ENCODE measurements at regions not wholly inside any gene's neighbourhood (a gene's known extent, or its start where the extent isn't known, plus 50 kb on each side); places are given as distances from the start of the nearest gene placed in this dataset.

DNA sequence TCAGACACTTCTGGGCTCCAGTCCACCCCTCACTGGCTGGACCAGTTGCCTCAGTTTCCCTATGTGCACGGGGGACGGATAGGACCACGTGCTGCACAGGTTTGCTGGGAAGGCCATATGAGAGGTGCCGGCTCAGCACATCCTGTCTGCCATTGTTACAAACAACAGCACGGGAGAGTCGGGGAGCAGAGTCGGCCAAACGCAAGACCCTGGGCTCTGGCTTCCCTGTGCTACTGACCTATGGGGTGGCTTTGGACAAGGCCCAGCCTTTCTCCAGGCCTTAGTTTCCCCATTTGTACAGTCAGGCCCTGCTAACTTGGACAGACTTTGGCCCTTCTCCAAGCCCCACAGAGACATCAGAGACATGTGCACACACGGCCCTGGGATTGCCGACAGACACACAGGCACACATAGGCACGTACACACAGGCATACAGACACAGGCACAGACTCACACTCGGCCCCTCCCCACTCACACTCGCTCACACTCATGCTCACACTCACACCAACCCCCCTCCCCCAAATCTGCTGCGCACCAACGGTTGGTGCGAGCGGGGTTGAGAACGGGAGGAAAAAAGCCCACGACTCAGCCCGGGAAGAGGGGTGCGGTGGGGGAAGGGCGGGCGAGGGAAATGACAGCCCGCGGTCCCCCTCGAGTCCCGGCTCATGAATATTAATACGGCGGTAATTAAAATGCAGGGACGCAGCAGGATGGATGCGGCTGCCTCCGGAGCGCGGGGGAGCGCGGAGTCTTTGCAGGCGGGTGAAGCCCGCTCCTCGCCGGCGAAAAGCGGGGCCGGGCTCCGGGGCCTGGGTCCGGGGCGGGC, 133.0 kb downstream of the C9orf50 start:
- no peak for TF ChIP-seq EZH2phosphoT487 (IDR thresholded peaks at IDR 0.05; ENCODE audit: insufficient read depth, low read depth)
- TF ChIP-seq EZH2 (IDR thresholded peaks at IDR 0.05; ENCODE audit: insufficient read depth, poor library complexity, severe bottlenecking), result no peak

DNA sequence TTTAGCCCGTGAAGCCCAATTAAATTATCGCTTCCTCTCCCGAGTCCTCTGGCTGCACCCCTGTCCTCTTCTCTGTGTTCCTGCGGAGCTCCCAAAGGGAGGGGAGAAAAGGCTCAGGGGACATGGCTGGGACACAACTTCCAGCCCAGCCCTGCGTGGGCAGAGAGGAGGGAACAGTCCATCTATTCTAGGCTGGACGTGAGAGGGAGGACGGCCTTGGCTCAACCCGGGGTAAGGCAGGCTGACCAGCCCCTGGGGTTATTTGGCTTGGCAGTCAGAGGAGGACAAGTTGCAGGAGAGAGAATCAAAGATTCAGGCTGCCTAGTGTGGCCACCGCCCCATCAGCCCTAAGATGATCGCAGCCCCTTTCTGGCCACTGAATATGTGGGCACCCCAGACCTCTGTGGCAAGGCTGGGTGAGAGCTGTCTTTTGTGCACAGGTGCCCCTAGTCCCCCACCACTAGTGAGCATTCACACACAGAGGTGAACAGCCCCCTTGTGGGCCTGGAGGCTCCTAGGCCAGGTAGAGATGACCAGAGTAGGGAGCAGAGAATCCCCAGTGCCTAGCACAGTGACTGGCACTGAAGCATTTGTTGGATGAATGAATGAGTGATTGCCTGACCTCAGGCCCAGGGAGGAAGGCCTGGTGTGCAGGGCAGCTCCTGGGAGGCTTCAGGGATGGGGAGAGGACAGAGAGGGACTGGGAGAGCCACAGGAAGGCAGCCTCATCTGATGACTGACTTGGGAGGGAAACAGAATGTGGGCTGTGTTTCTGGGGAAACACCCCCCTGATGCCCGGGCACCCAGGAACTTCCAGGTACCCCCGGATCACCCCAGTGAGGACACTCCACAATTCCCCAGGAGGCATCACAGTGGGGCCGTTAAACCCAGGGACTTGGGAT, 133.9 kb downstream of the C9orf50 start:
- peaks cover 32% of the 10 kb centered on the region for H3K79me2 ChIP-seq (ENCODE audit: insufficient read depth)
- peak overlapping the region; percentile 100 for H3K27ac ChIP-seq
- peak overlapping the region; percentile 55 for H3K4me2 ChIP-seq (ENCODE audit: unreplicated experiment)
- peaks cover 76% of the 10 kb centered on the region for H3K4me1 ChIP-seq (ENCODE audit: insufficient read depth)
- no peak overlapping the region for H3K4me3 ChIP-seq
- no peak overlapping the region for H2AFZ ChIP-seq
- H3K9me3 ChIP-seq (ENCODE audit: low read depth), result no peaks in the 10 kb centered on the region
- 11 to 12% methylated on average over 13 of the region's 13 CpGs for WGBS, 2 experiments (ENCODE audit: low coverage in 1 of 2, low lambda C conversion rate in 2 of 2, missing lambda C conversion rate in 2 of 2)
- H3K9ac ChIP-seq, result peak overlapping the region; percentile 97
- no peaks in the 10 kb centered on the region for H3K36me3 ChIP-seq (ENCODE audit: low read depth)
- no peaks in the 10 kb centered on the region for H4K20me1 ChIP-seq (ENCODE audit: insufficient read depth)
- H3K27me3 ChIP-seq (replicated peaks; ENCODE audit: insufficient read depth), result no peaks in the 10 kb centered on the region
- H3K9me2 ChIP-seq (ENCODE audit: insufficient read depth), result no peaks in the 10 kb centered on the region
- TF ChIP-seq EZH2phosphoT487 (IDR thresholded peaks at IDR 0.05; ENCODE audit: insufficient read depth, low read depth), result no peak
- in situ Hi-C loops (cut with MboI), result loop anchor here (10.0 kb wide), 1 partner anchor 312 kb away; the partner anchor contains the start of gene IER5L
- peaks cover 53% of the 10 kb centered on the region for H3F3A ChIP-seq (ENCODE audit: insufficient read depth)
- peak; percentile 84 for DNase-seq

More for the DNA sequence above, 133.0 kb downstream of the C9orf50 start:
- peaks cover 53% of the 10 kb centered on the region for H3F3A ChIP-seq (ENCODE audit: insufficient read depth)
- H3K27me3 ChIP-seq (replicated peaks; ENCODE audit: insufficient read depth), result no peaks in the 10 kb centered on the region
- H3K4me3 ChIP-seq, result peak overlapping the region; percentile 50
- H3K9me3 ChIP-seq (ENCODE audit: low read depth), result no peaks in the 10 kb centered on the region
- peak overlapping the region; percentile 100 for H3K27ac ChIP-seq
- DNase-seq, result peak; percentile 73
- peak overlapping the region; percentile 55 for H3K4me2 ChIP-seq (ENCODE audit: unreplicated experiment)
- H4K20me1 ChIP-seq (ENCODE audit: insufficient read depth), result no peaks in the 10 kb centered on the region
- H3K9me2 ChIP-seq (ENCODE audit: insufficient read depth), result no peaks in the 10 kb centered on the region
- WGBS, 2 experiments (ENCODE audit: low coverage in 1 of 2, low lambda C conversion rate in 2 of 2, missing lambda C conversion rate in 2 of 2), result 11 to 12% methylated on average over 22 to 36 of the region's 46 CpGs
- H3K79me2 ChIP-seq (ENCODE audit: insufficient read depth), result peaks cover 32% of the 10 kb centered on the region
- H3K4me1 ChIP-seq (ENCODE audit: insufficient read depth), result peaks cover 75% of the 10 kb centered on the region
- H3K36me3 ChIP-seq (ENCODE audit: low read depth), result no peaks in the 10 kb centered on the region
- in situ Hi-C loops (cut with MboI), result loop anchor here (10.0 kb wide), 1 partner anchor 313 kb away; the partner anchor contains the start of gene IER5L
- peak overlapping the region; percentile 97 for H3K9ac ChIP-seq
- H2AFZ ChIP-seq, result no peak overlapping the region

GRCh38 chr9:129485145-129485774, 135.6 kb downstream of the C9orf50 start:
- Histone ChIP-seq H3K79me2 (ENCODE audit: insufficient read depth) (peaks cover 17% of the 10 kb centered on the region), H3F3A (ENCODE audit: insufficient read depth) (peaks cover 63% of the 10 kb centered on the region), H3K4me1 (ENCODE audit: insufficient read depth) (peaks cover 74% of the 10 kb centered on the region), H3K36me3 (ENCODE audit: low read depth) (no peaks in the 10 kb centered on the region), H3K4me2 (ENCODE audit: unreplicated experiment) (no peak overlapping the region), H3K4me3 (no peak overlapping the region), H3K27ac (peak overlapping the region; percentile 100), H2AFZ (no peak overlapping the region), H3K9ac (peak overlapping the region; percentile 97), H3K9me3 (ENCODE audit: low read depth) (no peaks in the 10 kb centered on the region), H3K9me2 (ENCODE audit: insufficient read depth) (no peaks in the 10 kb centered on the region), H3K27me3 (replicated peaks; ENCODE audit: insufficient read depth) (no peaks in the 10 kb centered on the region), H4K20me1 (ENCODE audit: insufficient read depth) (no peaks in the 10 kb centered on the region)
- TF ChIP-seq EZH2 (IDR thresholded peaks at IDR 0.05; ENCODE audit: insufficient read depth, poor library complexity, severe bottlenecking), result no peak
- TF ChIP-seq EZH2phosphoT487 (IDR thresholded peaks at IDR 0.05; ENCODE audit: insufficient read depth, low read depth), result no peak
- WGBS, 2 experiments (ENCODE audit: low coverage in 1 of 2, low lambda C conversion rate in 2 of 2, missing lambda C conversion rate in 2 of 2), result 43 to 46% methylated on average over 8 to 9 of the region's 9 CpGs
- peak; percentile 18 for DNase-seq
- in situ Hi-C loops (cut with MboI), result loop anchor here (10.0 kb wide), 1 partner anchor 310 kb away; the partner anchor contains the start of gene IER5L

Data from GM23248 (cell line).